ENCODE measurements at regions not wholly inside any gene's neighbourhood (a gene's known extent, or its start where the extent isn't known, plus 50 kb on each side); places are given as distances from the start of the nearest gene placed in this dataset.

- DNase-seq: no peak
- WGBS (ENCODE audit: insufficient coverage): no CpG with 5 or more reads among the region's 7 CpGs
- Histone ChIP-seq H3K4me3 (ENCODE audit: low read length) (no peak overlapping the region), H3K36me3 (ENCODE audit: control insufficient read depth, insufficient read depth, low read length) (no peaks in the 10 kb centered on the region), H3K27me3 (ENCODE audit: control insufficient read depth, insufficient read depth, low read length) (peaks cover 16% of the 10 kb centered on the region), H3K4me1 (ENCODE audit: control insufficient read depth, insufficient read depth, low read length) (peaks cover 10% of the 10 kb centered on the region), H3K9me3 (replicated peaks; ENCODE audit: control insufficient read depth, low read depth, low read length) (no peaks in the 10 kb centered on the region), H3K27ac (ENCODE audit: low read length) (no peak overlapping the region)
Measured at GRCh38 chr1:98055457-98055856, 134.6 kb upstream of the DPYD start.

DNA sequence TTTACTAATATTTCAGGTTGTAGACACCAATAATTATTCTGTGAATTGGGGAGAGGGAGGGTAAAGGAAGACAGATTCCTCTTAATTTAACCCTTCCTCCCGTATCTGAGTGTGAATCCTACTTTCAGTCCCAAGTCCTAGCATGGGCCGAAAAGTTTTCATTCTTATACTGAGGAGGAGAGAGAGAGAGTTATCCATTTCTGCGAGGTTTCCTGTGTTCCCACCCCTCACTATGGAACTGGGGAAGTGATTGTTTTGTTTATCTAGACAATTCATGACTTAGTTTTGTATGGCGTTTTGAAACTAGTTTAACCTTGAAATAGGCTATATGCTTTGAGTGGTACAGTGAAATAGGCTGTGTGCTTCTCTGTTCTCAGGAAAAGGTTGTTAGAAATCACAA lies 134.0 kb upstream of the DPYD start:
- WGBS (ENCODE audit: insufficient coverage): 60% methylated on average over 1 of the region's 4 CpGs
- Histone ChIP-seq H3K27me3 (ENCODE audit: control insufficient read depth, insufficient read depth, low read length) (peaks cover 16% of the 10 kb centered on the region), H3K27ac (ENCODE audit: low read length) (no peak overlapping the region), H3K4me3 (ENCODE audit: low read length) (no peak overlapping the region), H3K4me1 (ENCODE audit: control insufficient read depth, insufficient read depth, low read length) (peaks cover 10% of the 10 kb centered on the region), H3K36me3 (ENCODE audit: control insufficient read depth, insufficient read depth, low read length) (no peaks in the 10 kb centered on the region), H3K9me3 (replicated peaks; ENCODE audit: control insufficient read depth, low read depth, low read length) (no peaks in the 10 kb centered on the region)
- DNase-seq: no peak

DNA sequence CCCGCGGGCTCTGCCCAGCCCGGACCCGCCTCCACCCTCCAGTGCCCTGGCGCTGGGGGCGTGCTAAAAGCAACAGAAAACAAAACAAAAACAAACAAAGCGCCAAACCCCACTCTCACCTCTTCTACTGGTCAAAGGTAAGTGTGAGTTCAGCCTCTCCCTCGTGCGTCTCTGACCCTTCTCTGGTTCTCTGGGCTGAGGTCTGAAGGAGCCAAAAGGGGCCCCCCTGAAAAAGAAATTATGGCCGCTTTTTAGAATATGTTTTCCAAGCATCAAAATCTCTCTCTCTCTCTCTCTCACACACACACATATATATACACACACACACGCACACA lies 133.5 kb upstream of the DPYD start:
- no peaks in the 10 kb centered on the region for H3K36me3 ChIP-seq (ENCODE audit: control insufficient read depth, insufficient read depth, low read length)
- H3K4me1 ChIP-seq (ENCODE audit: control insufficient read depth, insufficient read depth, low read length): peaks cover 10% of the 10 kb centered on the region
- no peak for DNase-seq
- H3K4me3 ChIP-seq (ENCODE audit: low read length): no peak overlapping the region
- WGBS (ENCODE audit: insufficient coverage): 3% methylated on average over 5 of the region's 11 CpGs
- H3K27me3 ChIP-seq (ENCODE audit: control insufficient read depth, insufficient read depth, low read length): peaks cover 20% of the 10 kb centered on the region
- no peaks in the 10 kb centered on the region for H3K9me3 ChIP-seq (replicated peaks; ENCODE audit: control insufficient read depth, low read depth, low read length)
- no peak overlapping the region for H3K27ac ChIP-seq (ENCODE audit: low read length)

- Histone ChIP-seq H3K27me3 (ENCODE audit: control insufficient read depth, insufficient read depth, low read length) (peaks cover 25% of the 10 kb centered on the region), H3K36me3 (ENCODE audit: control insufficient read depth, insufficient read depth, low read length) (no peaks in the 10 kb centered on the region), H3K4me3 (ENCODE audit: low read length) (peak overlapping the region; percentile 52), H3K27ac (ENCODE audit: low read length) (no peak overlapping the region), H3K4me1 (ENCODE audit: control insufficient read depth, insufficient read depth, low read length) (peaks cover 11% of the 10 kb centered on the region), H3K9me3 (replicated peaks; ENCODE audit: control insufficient read depth, low read depth, low read length) (no peaks in the 10 kb centered on the region)
- peak; percentile 73 for DNase-seq
- 1% methylated on average over 73 of the region's 81 CpGs for WGBS (ENCODE audit: insufficient coverage)
Measured at GRCh38 chr1:98053471-98054366, 132.9 kb upstream of the DPYD start.

GRCh38 chr1:98051065-98051675 lies 130.3 kb upstream of the DPYD start:
- Histone ChIP-seq H3K27ac (ENCODE audit: low read length) (no peak overlapping the region), H3K4me3 (ENCODE audit: low read length) (no peak overlapping the region), H3K4me1 (ENCODE audit: control insufficient read depth, insufficient read depth, low read length) (peaks cover 12% of the 10 kb centered on the region), H3K9me3 (replicated peaks; ENCODE audit: control insufficient read depth, low read depth, low read length) (no peaks in the 10 kb centered on the region), H3K36me3 (ENCODE audit: control insufficient read depth, insufficient read depth, low read length) (no peaks in the 10 kb centered on the region), H3K27me3 (ENCODE audit: control insufficient read depth, insufficient read depth, low read length) (peaks cover 33% of the 10 kb centered on the region)
- WGBS (ENCODE audit: insufficient coverage): no CpG with 5 or more reads among the region's 1 CpG
- peak; percentile 78 for DNase-seq

DNA sequence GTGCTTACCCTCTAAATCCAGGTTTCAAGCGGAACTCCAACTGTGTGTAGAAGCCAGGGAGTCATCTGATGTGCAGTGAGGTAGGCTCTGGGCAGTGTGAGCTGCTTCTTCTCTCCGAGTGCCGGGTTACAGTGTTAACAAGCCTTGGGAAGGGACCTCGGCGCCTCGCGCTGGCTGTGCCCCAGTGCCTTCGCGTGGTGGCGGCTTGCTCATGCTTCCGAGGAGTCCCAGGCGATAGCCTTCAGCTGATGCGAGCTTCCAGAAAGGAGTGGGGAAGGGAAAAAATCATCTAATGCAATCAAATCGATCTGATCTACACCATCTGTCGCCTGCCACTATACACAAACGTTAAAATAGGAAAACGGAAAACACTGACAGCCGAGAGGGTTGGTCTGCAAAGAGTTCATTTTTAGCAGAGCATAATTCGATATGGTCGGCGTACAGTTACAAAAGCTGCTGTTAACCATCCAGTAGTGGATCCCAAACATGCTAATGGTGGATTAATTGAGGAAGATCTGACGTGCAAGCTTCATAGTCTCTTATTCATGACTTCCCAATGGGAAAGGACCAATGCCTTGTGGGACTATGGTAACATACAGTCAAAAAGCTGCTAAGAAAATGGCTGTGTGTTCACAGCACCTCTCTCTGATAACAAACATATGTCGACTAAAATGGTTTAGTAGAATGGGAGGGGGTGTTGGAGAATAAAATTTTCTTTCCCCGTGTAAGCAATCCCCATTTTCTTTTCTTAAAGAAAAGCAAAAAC lies 128.7 kb upstream of the DPYD start:
- peaks cover 49% of the 10 kb centered on the region for H3K27me3 ChIP-seq (ENCODE audit: control insufficient read depth, insufficient read depth, low read length)
- H3K4me1 ChIP-seq (ENCODE audit: control insufficient read depth, insufficient read depth, low read length): peaks cover 20% of the 10 kb centered on the region
- no peak overlapping the region for H3K4me3 ChIP-seq (ENCODE audit: low read length)
- DNase-seq: no peak
- no peaks in the 10 kb centered on the region for H3K36me3 ChIP-seq (ENCODE audit: control insufficient read depth, insufficient read depth, low read length)
- no peak overlapping the region for H3K27ac ChIP-seq (ENCODE audit: low read length)
- WGBS (ENCODE audit: insufficient coverage): 17% methylated on average over 8 of the region's 24 CpGs
- H3K9me3 ChIP-seq (replicated peaks; ENCODE audit: control insufficient read depth, low read depth, low read length): no peaks in the 10 kb centered on the region

- Histone ChIP-seq H3K27ac (ENCODE audit: low read length) (no peak overlapping the region), H3K36me3 (ENCODE audit: control insufficient read depth, insufficient read depth, low read length) (no peaks in the 10 kb centered on the region), H3K9me3 (replicated peaks; ENCODE audit: control insufficient read depth, low read depth, low read length) (no peaks in the 10 kb centered on the region), H3K27me3 (ENCODE audit: control insufficient read depth, insufficient read depth, low read length) (peaks cover 50% of the 10 kb centered on the region), H3K4me3 (ENCODE audit: low read length) (no peak overlapping the region), H3K4me1 (ENCODE audit: control insufficient read depth, insufficient read depth, low read length) (peaks cover 16% of the 10 kb centered on the region)
- no peak for DNase-seq
- no CpG with 5 or more reads among the region's 16 CpGs for WGBS (ENCODE audit: insufficient coverage)
Measured at GRCh38 chr1:98048751-98049325, 128.0 kb upstream of the DPYD start.

- peak; percentile 90 for DNase-seq
- Histone ChIP-seq H3K27me3 (ENCODE audit: control insufficient read depth, insufficient read depth, low read length) (peaks cover 44% of the 10 kb centered on the region), H3K4me3 (ENCODE audit: low read length) (no peak overlapping the region), H3K4me1 (ENCODE audit: control insufficient read depth, insufficient read depth, low read length) (peaks cover 11% of the 10 kb centered on the region), H3K9me3 (replicated peaks; ENCODE audit: control insufficient read depth, low read depth, low read length) (no peaks in the 10 kb centered on the region), H3K36me3 (ENCODE audit: control insufficient read depth, insufficient read depth, low read length) (no peaks in the 10 kb centered on the region), H3K27ac (ENCODE audit: low read length) (no peak overlapping the region)
- 0% methylated on average over 15 of the region's 15 CpGs for WGBS (ENCODE audit: insufficient coverage)
Measured at GRCh38 chr1:98048244-98048643, 127.4 kb upstream of the DPYD start.

- Histone ChIP-seq H3K4me3 (ENCODE audit: low read length) (no peak overlapping the region), H3K4me1 (ENCODE audit: control insufficient read depth, insufficient read depth, low read length) (peaks cover 11% of the 10 kb centered on the region), H3K27me3 (ENCODE audit: control insufficient read depth, insufficient read depth, low read length) (peaks cover 41% of the 10 kb centered on the region), H3K9me3 (replicated peaks; ENCODE audit: control insufficient read depth, low read depth, low read length) (no peaks in the 10 kb centered on the region), H3K36me3 (ENCODE audit: control insufficient read depth, insufficient read depth, low read length) (no peaks in the 10 kb centered on the region), H3K27ac (ENCODE audit: low read length) (no peak overlapping the region)
- WGBS (ENCODE audit: insufficient coverage): no CpG with 5 or more reads among the region's 1 CpG
- no peak for DNase-seq
Measured at GRCh38 chr1:98047171-98047570, 126.3 kb upstream of the DPYD start.
